ENCODE measurements at regions not wholly inside any gene's neighbourhood (a gene's known extent, or its start where the extent isn't known, plus 50 kb on each side); places are given as distances from the start of the nearest gene placed in this dataset.

DNA sequence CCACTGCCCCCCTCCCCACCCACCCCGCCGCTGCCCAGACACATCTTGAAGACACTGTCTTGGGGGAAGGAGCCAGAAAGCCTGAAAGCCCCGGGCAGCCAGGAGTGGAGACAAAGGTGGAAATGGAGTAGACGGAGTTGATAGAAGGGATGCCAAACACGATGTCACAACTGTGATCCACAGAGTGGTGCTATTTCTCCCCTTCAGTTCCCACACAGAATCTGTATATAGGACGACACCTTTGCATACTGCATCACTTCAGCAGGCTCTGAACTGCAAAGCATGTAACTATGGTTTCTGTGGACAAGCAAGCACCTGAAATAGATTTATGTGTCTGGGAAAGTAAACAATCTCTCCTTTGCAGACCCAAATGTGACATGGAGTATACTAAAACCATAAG is 56.4 kb upstream of the F13A1 start:
- ATAC-seq (no peak), DNase-seq (no peak)
- H3K9me3 ChIP-seq: no peaks in the 10 kb centered on the region
- H3K36me3 ChIP-seq: no peaks in the 10 kb centered on the region
- H3K4me1 ChIP-seq: no peaks in the 10 kb centered on the region
- no peaks in the 10 kb centered on the region for H3K27me3 ChIP-seq (ENCODE audit: low read depth)
- H3K4me3 ChIP-seq: no peak overlapping the region
- TF ChIP-seq, protein P1, sequence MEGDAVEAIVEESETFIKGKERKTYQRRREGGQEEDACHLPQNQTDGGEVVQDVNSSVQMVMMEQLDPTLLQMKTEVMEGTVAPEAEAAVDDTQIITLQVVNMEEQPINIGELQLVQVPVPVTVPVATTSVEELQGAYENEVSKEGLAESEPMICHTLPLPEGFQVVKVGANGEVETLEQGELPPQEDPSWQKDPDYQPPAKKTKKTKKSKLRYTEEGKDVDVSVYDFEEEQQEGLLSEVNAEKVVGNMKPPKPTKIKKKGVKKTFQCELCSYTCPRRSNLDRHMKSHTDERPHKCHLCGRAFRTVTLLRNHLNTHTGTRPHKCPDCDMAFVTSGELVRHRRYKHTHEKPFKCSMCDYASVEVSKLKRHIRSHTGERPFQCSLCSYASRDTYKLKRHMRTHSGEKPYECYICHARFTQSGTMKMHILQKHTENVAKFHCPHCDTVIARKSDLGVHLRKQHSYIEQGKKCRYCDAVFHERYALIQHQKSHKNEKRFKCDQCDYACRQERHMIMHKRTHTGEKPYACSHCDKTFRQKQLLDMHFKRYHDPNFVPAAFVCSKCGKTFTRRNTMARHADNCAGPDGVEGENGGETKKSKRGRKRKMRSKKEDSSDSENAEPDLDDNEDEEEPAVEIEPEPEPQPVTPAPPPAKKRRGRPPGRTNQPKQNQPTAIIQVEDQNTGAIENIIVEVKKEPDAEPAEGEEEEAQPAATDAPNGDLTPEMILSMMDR (IDR thresholded peaks at IDR 0.05): no peak
- H3K27ac ChIP-seq: no peak overlapping the region
- intact Hi-C loops (cut with DNase I): no loop called here

DNA sequence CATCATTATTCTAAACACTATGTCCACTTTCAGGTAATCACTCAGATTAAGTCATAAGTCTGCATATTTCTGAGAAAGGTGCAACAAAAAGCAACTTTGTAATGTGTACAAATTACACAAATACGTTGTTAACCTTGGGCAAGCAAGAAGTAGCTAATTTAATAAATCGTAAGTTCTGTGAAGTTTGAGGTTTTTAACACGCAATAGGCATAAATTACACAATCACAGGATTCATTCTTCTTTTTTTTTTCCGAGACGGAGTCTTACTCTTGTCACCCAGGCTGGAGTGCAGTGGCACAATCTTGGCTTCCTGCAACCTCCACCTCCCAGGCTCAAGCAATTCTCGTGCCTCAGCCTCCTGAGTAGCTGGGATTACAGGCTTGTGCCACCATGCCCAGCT is 57.2 kb upstream of the F13A1 start:
- H3K9me3 ChIP-seq: no peaks in the 10 kb centered on the region
- TF ChIP-seq, protein P1 (IDR thresholded peaks at IDR 0.05): no peak
- DNase-seq (no peak), ATAC-seq (no peak)
- no peaks in the 10 kb centered on the region for H3K4me1 ChIP-seq
- intact Hi-C loops (cut with DNase I): no loop called here
- H3K27me3 ChIP-seq (ENCODE audit: low read depth): no peaks in the 10 kb centered on the region
- H3K36me3 ChIP-seq: no peaks in the 10 kb centered on the region
- no peak overlapping the region for H3K4me3 ChIP-seq
- H3K27ac ChIP-seq: no peak overlapping the region

DNA sequence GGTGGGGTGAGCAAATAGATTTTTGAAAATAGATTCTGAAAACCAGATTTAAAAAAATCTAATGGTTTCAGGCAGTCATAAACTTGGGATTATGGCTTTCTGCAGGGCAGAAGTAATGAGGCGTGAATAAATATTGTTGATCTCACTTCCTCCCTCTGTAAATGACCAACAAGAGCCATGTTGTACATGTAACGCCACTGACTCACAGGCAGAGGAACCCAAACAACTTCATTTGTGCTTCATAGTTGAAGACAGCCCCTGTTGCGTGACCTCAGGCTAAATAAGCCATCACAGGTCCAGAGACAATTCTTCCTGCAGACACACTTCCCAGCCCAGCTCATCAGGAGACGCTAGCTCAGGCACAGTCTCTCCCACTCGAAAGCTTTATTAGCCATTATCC is 59.1 kb upstream of the F13A1 start:
- H3K4me1 ChIP-seq: no peaks in the 10 kb centered on the region
- H3K27me3 ChIP-seq (ENCODE audit: low read depth): no peaks in the 10 kb centered on the region
- TF ChIP-seq, protein P1 (IDR thresholded peaks at IDR 0.05): no peak
- H3K27ac ChIP-seq: no peak overlapping the region
- H3K36me3 ChIP-seq: no peaks in the 10 kb centered on the region
- H3K4me3 ChIP-seq: no peak overlapping the region
- DNase-seq (no peak), ATAC-seq (no peak)
- no peaks in the 10 kb centered on the region for H3K9me3 ChIP-seq
- intact Hi-C loops (cut with DNase I): no loop called here

DNA sequence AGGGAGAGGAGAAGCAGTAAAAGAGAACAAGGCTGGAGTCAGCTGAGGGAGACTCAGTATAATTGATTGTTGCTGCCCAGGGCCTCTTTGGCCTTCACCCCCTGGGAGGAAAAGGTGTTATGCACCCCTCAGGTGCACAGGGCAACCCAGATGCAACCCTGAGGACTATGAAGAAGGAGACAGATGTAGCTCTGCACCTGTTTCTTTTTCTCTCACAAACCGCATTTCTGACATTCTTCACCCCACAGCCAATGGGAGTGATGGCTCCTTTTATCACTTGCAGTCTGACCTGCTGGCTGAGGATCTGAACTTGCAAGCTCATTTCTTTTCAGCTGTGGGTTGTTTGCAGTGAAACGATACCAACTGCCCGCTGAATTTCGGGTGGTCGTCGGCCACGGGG is 64.1 kb upstream of the F13A1 start:
- no peaks in the 10 kb centered on the region for H3K36me3 ChIP-seq
- peaks cover 6% of the 10 kb centered on the region for H3K4me1 ChIP-seq
- H3K27ac ChIP-seq: no peak overlapping the region
- ATAC-seq (no peak), DNase-seq (no peak)
- intact Hi-C loops (cut with DNase I): no loop called here
- no peaks in the 10 kb centered on the region for H3K9me3 ChIP-seq
- no peaks in the 10 kb centered on the region for H3K27me3 ChIP-seq (ENCODE audit: low read depth)
- H3K4me3 ChIP-seq: no peak overlapping the region
- TF ChIP-seq, protein P1 (IDR thresholded peaks at IDR 0.05): no peak

DNA sequence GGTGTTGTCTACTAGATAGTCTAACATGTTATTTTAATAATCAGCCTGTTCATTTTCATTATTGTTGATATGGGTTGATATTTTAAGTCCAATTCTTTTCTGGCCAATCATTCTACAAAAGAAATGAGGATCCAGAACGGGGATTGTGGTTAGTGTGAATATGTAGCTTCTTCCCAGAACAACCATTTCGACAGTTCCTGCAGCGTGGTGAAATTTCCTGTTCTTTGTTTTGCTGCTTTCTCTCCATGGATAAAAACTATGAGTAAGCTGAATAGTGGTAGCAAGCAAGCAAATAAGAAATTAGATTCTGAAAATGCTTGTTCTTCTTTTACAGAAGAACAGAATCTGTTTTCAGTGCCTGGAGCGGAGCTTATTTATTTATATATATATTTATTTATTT is 65.5 kb upstream of the F13A1 start:
- ATAC-seq: peak; percentile 46 to 59
- no peak overlapping the region for H3K27ac ChIP-seq

More for the DNA sequence above, 65.5 kb upstream of the F13A1 start:
- TF ChIP-seq, protein P1 (IDR thresholded peaks at IDR 0.05): no peak
- intact Hi-C loops (cut with DNase I): no loop called here
- peaks cover 6% of the 10 kb centered on the region for H3K4me1 ChIP-seq
- DNase-seq: no peak
- H3K36me3 ChIP-seq: no peaks in the 10 kb centered on the region
- H3K9me3 ChIP-seq: no peaks in the 10 kb centered on the region
- H3K4me3 ChIP-seq: no peak overlapping the region
- H3K27me3 ChIP-seq (ENCODE audit: low read depth): no peaks in the 10 kb centered on the region
